ENCODE measurements at regions not wholly inside any gene's neighbourhood (a gene's known extent, or its start where the extent isn't known, plus 50 kb on each side); places are given as distances from the start of the nearest gene placed in this dataset.

- Histone ChIP-seq H3K9me3 (ENCODE audit: low read length) (no peaks in the 10 kb centered on the region), H2AFZ (ENCODE audit: low read depth, low read length) (no peak overlapping the region)
These were observed 56.9 kb downstream of the SLITRK6 start for GRCh38 chr13:85742355-85742754.

GRCh38 chr13:85741017-85741416 is 58.2 kb downstream of the SLITRK6 start:
- Histone ChIP-seq H3K36me3 (ENCODE audit: insufficient read depth, low read length) (no peaks in the 10 kb centered on the region), H3K4me3 (ENCODE audit: low read length) (no peak overlapping the region), H3K27me3 (ENCODE audit: insufficient read depth, low read length) (no peaks in the 10 kb centered on the region), H3K4me1 (ENCODE audit: insufficient read depth, low read length) (peaks cover 5% of the 10 kb centered on the region), H2AFZ (ENCODE audit: low read depth, low read length) (no peak overlapping the region), H3K9me3 (ENCODE audit: low read length) (no peaks in the 10 kb centered on the region)

More at GRCh38 chr13:85742355-85742754, 56.9 kb downstream of the SLITRK6 start:
- H3K27me3 ChIP-seq (ENCODE audit: insufficient read depth, low read length): no peaks in the 10 kb centered on the region
- peaks cover 5% of the 10 kb centered on the region for H3K4me1 ChIP-seq (ENCODE audit: insufficient read depth, low read length)
- no peaks in the 10 kb centered on the region for H3K36me3 ChIP-seq (ENCODE audit: insufficient read depth, low read length)
- no peak overlapping the region for H3K4me3 ChIP-seq (ENCODE audit: low read length)

GRCh38 chr13:85738696-85739320 is 60.4 kb downstream of the SLITRK6 start:
- H3K27me3 ChIP-seq (ENCODE audit: insufficient read depth, low read length): no peaks in the 10 kb centered on the region
- H3K4me1 ChIP-seq (ENCODE audit: insufficient read depth, low read length): peaks cover 5% of the 10 kb centered on the region
- H3K36me3 ChIP-seq (ENCODE audit: insufficient read depth, low read length): no peaks in the 10 kb centered on the region
- H3K4me3 ChIP-seq (ENCODE audit: low read length): no peak overlapping the region
- no peak overlapping the region for H2AFZ ChIP-seq (ENCODE audit: low read depth, low read length)
- H3K9me3 ChIP-seq (ENCODE audit: low read length): no peaks in the 10 kb centered on the region

DNA sequence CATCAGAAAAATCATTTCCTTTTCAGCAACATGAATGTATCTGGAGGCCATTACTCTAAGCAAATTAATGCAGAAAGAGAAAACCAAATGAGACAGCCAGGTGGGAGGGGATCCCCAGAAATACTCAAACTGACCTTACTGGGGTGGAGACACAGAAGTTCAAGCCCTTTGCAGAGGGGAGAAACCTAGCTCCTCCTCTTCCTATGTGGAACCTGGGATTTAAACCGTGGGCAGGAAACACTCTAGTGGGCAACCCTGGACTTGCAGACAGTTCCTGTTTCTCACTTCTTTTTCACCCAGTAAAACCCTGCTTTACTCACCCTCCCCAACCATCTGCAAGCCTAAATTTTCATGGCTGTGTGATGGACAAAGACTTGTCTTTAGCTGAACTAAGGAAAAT is 61.3 kb downstream of the SLITRK6 start:
- no peak overlapping the region for H2AFZ ChIP-seq (ENCODE audit: low read depth, low read length)
- no peak overlapping the region for H3K4me3 ChIP-seq (ENCODE audit: low read length)
- H3K36me3 ChIP-seq (ENCODE audit: insufficient read depth, low read length): no peaks in the 10 kb centered on the region
- H3K9me3 ChIP-seq (ENCODE audit: low read length): no peaks in the 10 kb centered on the region
- peaks cover 2% of the 10 kb centered on the region for H3K4me1 ChIP-seq (ENCODE audit: insufficient read depth, low read length)
- H3K27me3 ChIP-seq (ENCODE audit: insufficient read depth, low read length): no peaks in the 10 kb centered on the region

DNA sequence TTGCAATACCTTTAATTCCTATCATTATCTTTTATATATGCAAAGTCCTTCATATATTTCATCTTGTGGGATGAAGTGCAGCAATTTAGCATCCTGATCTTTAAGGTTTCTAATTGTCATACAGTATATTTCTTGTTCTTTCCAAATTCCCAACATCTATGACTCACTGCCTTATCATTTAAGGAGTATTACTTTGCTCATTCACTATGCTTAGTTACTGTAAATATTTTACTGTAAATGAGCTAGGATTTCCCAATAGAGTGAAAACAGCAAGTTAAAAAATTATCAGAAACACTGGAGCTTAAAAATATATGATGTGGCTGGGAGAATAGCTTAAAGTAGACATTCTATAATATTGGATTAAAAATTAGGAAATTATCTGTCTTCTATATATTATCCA is 69.9 kb downstream of the SLITRK6 start:
- Histone ChIP-seq H3K27me3 (ENCODE audit: insufficient read depth, low read length) (no peaks in the 10 kb centered on the region), H2AFZ (ENCODE audit: low read depth, low read length) (no peak overlapping the region), H3K36me3 (ENCODE audit: insufficient read depth, low read length) (no peaks in the 10 kb centered on the region), H3K4me1 (ENCODE audit: insufficient read depth, low read length) (no peaks in the 10 kb centered on the region), H3K4me3 (ENCODE audit: low read length) (no peak overlapping the region), H3K9me3 (ENCODE audit: low read length) (no peaks in the 10 kb centered on the region)

DNA sequence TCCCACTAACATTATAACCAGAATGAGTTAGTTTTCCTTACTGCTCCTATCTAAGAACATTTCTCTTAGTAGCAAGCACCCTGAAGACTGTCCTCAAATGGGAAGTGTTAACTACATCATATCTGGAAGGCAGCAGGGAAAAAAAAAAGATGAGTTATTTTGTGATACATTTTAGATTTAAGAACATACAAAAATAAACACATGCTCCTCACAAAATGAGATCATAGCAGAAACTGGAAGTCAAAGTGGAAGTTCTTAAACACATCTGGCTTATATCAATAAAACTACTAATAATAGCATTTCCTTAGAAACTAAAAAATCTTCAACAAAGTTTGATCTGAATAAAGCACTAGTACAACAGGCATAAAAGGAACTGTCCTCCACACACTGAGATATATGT is 70.4 kb downstream of the SLITRK6 start:
- no peak overlapping the region for H2AFZ ChIP-seq (ENCODE audit: low read depth, low read length)
- no peak overlapping the region for H3K4me3 ChIP-seq (ENCODE audit: low read length)
- no peaks in the 10 kb centered on the region for H3K27me3 ChIP-seq (ENCODE audit: insufficient read depth, low read length)
- H3K36me3 ChIP-seq (ENCODE audit: insufficient read depth, low read length): no peaks in the 10 kb centered on the region
- no peaks in the 10 kb centered on the region for H3K4me1 ChIP-seq (ENCODE audit: insufficient read depth, low read length)
- no peaks in the 10 kb centered on the region for H3K9me3 ChIP-seq (ENCODE audit: low read length)

GRCh38 chr13:85725433-85725832 is 73.8 kb downstream of the SLITRK6 start:
- Histone ChIP-seq H3K27me3 (ENCODE audit: insufficient read depth, low read length) (no peaks in the 10 kb centered on the region), H3K4me1 (ENCODE audit: insufficient read depth, low read length) (no peaks in the 10 kb centered on the region), H3K9me3 (ENCODE audit: low read length) (no peaks in the 10 kb centered on the region), H3K36me3 (ENCODE audit: insufficient read depth, low read length) (no peaks in the 10 kb centered on the region), H3K4me3 (ENCODE audit: low read length) (no peak overlapping the region), H2AFZ (ENCODE audit: low read depth, low read length) (no peak overlapping the region)

- H3K9me3 ChIP-seq (ENCODE audit: low read length): no peaks in the 10 kb centered on the region
- no peaks in the 10 kb centered on the region for H3K27me3 ChIP-seq (ENCODE audit: insufficient read depth, low read length)
- no peaks in the 10 kb centered on the region for H3K4me1 ChIP-seq (ENCODE audit: insufficient read depth, low read length)
- no peak overlapping the region for H3K4me3 ChIP-seq (ENCODE audit: low read length)
- H3K36me3 ChIP-seq (ENCODE audit: insufficient read depth, low read length): no peaks in the 10 kb centered on the region
- no peak overlapping the region for H2AFZ ChIP-seq (ENCODE audit: low read depth, low read length)
These were observed 74.4 kb downstream of the SLITRK6 start for GRCh38 chr13:85724546-85725432.

- no peak overlapping the region for H3K4me3 ChIP-seq (ENCODE audit: low read length)
- no peak overlapping the region for H2AFZ ChIP-seq (ENCODE audit: low read depth, low read length)
- no peaks in the 10 kb centered on the region for H3K27me3 ChIP-seq (ENCODE audit: insufficient read depth, low read length)
- H3K9me3 ChIP-seq (ENCODE audit: low read length): no peaks in the 10 kb centered on the region
- H3K36me3 ChIP-seq (ENCODE audit: insufficient read depth, low read length): no peaks in the 10 kb centered on the region
- no peaks in the 10 kb centered on the region for H3K4me1 ChIP-seq (ENCODE audit: insufficient read depth, low read length)
These were observed 79.5 kb downstream of the SLITRK6 start for GRCh38 chr13:85719749-85720148.

- Histone ChIP-seq H3K9me3 (ENCODE audit: low read length) (no peaks in the 10 kb centered on the region), H3K36me3 (ENCODE audit: insufficient read depth, low read length) (no peaks in the 10 kb centered on the region), H3K27me3 (ENCODE audit: insufficient read depth, low read length) (no peaks in the 10 kb centered on the region), H3K4me1 (ENCODE audit: insufficient read depth, low read length) (no peaks in the 10 kb centered on the region), H3K4me3 (ENCODE audit: low read length) (no peak overlapping the region), H2AFZ (ENCODE audit: low read depth, low read length) (peak overlapping the region; percentile 46)
These were observed 81.3 kb downstream of the SLITRK6 start for GRCh38 chr13:85717921-85718320.

- no peaks in the 10 kb centered on the region for H3K4me1 ChIP-seq (ENCODE audit: insufficient read depth, low read length)
- H3K36me3 ChIP-seq (ENCODE audit: insufficient read depth, low read length): no peaks in the 10 kb centered on the region
- no peaks in the 10 kb centered on the region for H3K27me3 ChIP-seq (ENCODE audit: insufficient read depth, low read length)
These were observed 88.7 kb downstream of the SLITRK6 start for GRCh38 chr13:85710545-85710944.

DNA sequence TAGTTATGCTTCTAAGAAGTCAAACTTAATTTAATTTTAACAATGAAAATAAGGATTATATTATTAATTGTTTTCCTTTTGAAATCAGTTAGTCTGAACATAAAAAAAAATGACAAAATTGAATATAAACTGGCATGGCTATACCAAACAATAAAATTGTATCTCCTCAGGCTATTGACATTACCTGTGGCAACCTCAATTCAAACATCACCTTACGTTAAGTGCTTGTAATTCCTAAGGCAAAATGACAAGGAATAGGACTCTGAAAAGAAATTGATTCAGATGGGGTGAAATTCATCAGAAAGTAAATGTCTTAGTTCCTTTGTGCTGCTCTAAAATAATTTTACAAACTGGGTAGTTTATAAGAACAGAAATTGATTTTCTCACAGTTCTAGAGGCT is 89.5 kb downstream of the SLITRK6 start:
- no peak overlapping the region for H3K4me3 ChIP-seq (ENCODE audit: low read length)
- no peaks in the 10 kb centered on the region for H3K4me1 ChIP-seq (ENCODE audit: insufficient read depth, low read length)
- no peaks in the 10 kb centered on the region for H3K9me3 ChIP-seq (ENCODE audit: low read length)
- H3K27me3 ChIP-seq (ENCODE audit: insufficient read depth, low read length): no peaks in the 10 kb centered on the region
- no peaks in the 10 kb centered on the region for H3K36me3 ChIP-seq (ENCODE audit: insufficient read depth, low read length)
- H2AFZ ChIP-seq (ENCODE audit: low read depth, low read length): no peak overlapping the region

More at GRCh38 chr13:85710545-85710944, 88.7 kb downstream of the SLITRK6 start:
- H3K9me3 ChIP-seq (ENCODE audit: low read length): no peaks in the 10 kb centered on the region
- no peak overlapping the region for H3K4me3 ChIP-seq (ENCODE audit: low read length)
- no peak overlapping the region for H2AFZ ChIP-seq (ENCODE audit: low read depth, low read length)

GRCh38 chr13:85709072-85709471 is 90.1 kb downstream of the SLITRK6 start:
- H3K36me3 ChIP-seq (ENCODE audit: insufficient read depth, low read length): no peaks in the 10 kb centered on the region
- no peaks in the 10 kb centered on the region for H3K27me3 ChIP-seq (ENCODE audit: insufficient read depth, low read length)
- no peak overlapping the region for H2AFZ ChIP-seq (ENCODE audit: low read depth, low read length)
- no peaks in the 10 kb centered on the region for H3K9me3 ChIP-seq (ENCODE audit: low read length)
- H3K4me1 ChIP-seq (ENCODE audit: insufficient read depth, low read length): no peaks in the 10 kb centered on the region
- no peak overlapping the region for H3K4me3 ChIP-seq (ENCODE audit: low read length)

All from neuron (in vitro differentiated cells).